ENCODE measurements at regions not wholly inside any gene's neighbourhood (a gene's known extent, or its start where the extent isn't known, plus 50 kb on each side); places are given as distances from the start of the nearest gene placed in this dataset.

DNA sequence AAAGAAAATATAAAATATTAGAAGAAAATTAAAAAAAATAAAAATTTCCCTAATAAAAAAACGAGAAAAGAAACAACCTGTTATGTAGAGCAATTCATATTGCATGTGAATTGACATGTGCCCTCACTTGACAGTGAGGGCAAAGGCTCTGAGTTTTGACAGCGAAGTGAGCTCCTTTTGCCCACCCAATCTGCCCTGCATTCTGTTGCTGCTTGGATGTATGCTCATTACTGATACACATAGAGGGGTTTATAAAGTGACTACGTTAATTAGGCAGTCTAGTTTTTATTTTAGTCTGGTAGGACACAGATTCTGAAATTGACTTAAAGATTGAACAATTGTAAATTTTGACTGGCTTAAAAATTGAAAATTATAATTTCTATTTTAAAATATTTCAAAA, 949.4 kb downstream of the TLE4 start:
- Mint-ChIP-seq H3K4me3 (no peak overlapping the region), H3K4me1 (ENCODE audit: low read depth) (no peaks in the 10 kb centered on the region), H3K27me3 (no peaks in the 10 kb centered on the region), H3K27ac (no peak overlapping the region), H3K36me3 (ENCODE audit: low read depth) (no peaks in the 10 kb centered on the region), H3K9me3 (peaks cover 19% of the 10 kb centered on the region)
- no peak for DNase-seq

DNA sequence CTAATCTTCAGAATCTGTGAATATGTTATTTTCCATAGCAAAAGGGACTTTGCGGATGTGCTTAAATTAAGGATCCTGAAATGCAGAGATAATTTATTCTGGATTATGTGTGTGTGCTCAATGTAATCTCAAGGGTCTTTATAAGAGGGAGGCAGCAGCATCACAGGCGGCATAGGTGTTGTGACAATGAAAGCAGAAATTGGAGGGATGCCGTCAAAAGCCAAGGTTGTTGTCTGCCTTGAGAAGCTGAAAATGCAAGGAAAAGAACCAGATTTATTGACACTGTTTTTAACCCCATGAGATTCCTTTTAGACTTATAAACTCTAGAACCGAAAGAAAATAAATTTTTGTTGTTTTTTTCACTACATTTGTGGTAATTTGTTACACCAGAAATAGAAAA, 948.5 kb downstream of the TLE4 start:
- H3K36me3 Mint-ChIP-seq (ENCODE audit: low read depth): no peaks in the 10 kb centered on the region
- H3K9me3 Mint-ChIP-seq: peaks cover 20% of the 10 kb centered on the region
- no peaks in the 10 kb centered on the region for H3K27me3 Mint-ChIP-seq
- no peak overlapping the region for H3K27ac Mint-ChIP-seq
- H3K4me3 Mint-ChIP-seq: no peak overlapping the region
- no peak for DNase-seq
- H3K4me1 Mint-ChIP-seq (ENCODE audit: low read depth): no peaks in the 10 kb centered on the region

DNA sequence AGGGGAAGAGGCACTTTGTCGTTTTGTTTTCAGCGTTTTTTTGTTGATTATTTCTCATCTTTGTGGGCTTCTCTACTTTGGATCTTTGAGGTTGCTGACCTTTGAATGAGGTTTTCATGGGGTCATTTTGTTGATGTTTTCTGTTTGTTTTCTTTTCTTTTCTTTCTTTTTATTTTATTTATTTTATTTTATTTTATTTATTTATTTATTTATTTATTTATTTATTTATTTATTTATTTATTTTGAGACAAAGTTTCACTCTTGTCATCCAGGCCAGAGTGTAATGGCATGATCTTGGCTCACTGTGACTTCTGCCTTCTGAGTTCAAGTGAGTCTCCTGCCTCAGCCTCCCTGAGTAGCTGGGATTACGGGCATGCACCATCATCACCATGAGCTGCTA, 946.7 kb downstream of the TLE4 start:
- DNase-seq: no peak
- peaks cover 20% of the 10 kb centered on the region for H3K9me3 Mint-ChIP-seq
- H3K27me3 Mint-ChIP-seq: no peaks in the 10 kb centered on the region
- no peak overlapping the region for H3K4me3 Mint-ChIP-seq
- no peaks in the 10 kb centered on the region for H3K36me3 Mint-ChIP-seq (ENCODE audit: low read depth)
- H3K27ac Mint-ChIP-seq: no peak overlapping the region
- no peaks in the 10 kb centered on the region for H3K4me1 Mint-ChIP-seq (ENCODE audit: low read depth)

DNA sequence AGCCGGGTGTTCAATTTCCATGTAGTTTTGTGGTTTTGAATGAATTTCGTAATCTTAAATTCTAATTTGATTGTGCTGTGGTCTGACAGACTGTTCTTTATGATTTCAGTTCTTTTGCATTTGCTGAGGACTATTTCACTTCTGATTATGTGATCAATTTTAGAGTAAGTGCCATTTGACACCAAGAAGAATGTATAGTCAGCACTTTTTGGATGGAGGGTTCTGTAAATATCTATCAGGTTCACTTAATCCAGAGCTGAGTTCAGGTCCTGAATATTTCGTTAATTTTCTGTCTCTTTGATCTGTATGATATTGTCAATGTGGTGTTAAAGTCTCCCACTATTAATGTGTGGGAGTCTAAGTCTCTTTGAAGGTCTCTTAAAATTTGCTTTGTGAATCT, 944.9 kb downstream of the TLE4 start:
- H3K27me3 Mint-ChIP-seq: no peaks in the 10 kb centered on the region
- H3K4me1 Mint-ChIP-seq (ENCODE audit: low read depth): no peaks in the 10 kb centered on the region
- H3K9me3 Mint-ChIP-seq: peaks cover 20% of the 10 kb centered on the region
- H3K36me3 Mint-ChIP-seq (ENCODE audit: low read depth): no peaks in the 10 kb centered on the region
- DNase-seq: no peak
- no peak overlapping the region for H3K4me3 Mint-ChIP-seq
- no peak overlapping the region for H3K27ac Mint-ChIP-seq

DNA sequence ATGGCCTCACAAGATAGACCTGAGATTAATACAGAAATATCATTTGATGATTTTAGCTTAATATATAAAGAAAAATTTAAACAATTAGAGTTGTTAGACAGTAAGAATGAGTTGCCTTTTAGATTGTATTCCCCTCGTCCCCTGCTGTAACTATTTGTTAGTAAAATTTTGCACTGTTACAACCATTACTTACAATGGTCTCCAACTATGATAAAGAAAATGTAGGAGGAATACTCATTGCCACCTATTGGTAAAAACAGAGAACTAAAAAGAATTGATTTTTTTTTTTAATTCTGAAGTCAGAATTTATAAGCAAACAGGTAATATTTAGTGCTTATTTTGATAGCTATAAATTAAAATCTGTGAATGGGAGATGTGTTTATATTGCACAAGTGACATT, 937.6 kb downstream of the TLE4 start:
- peaks cover 7% of the 10 kb centered on the region for H3K9me3 Mint-ChIP-seq
- H3K4me3 Mint-ChIP-seq: no peak overlapping the region
- no peak overlapping the region for H3K27ac Mint-ChIP-seq
- no peaks in the 10 kb centered on the region for H3K36me3 Mint-ChIP-seq (ENCODE audit: low read depth)
- no peaks in the 10 kb centered on the region for H3K4me1 Mint-ChIP-seq (ENCODE audit: low read depth)
- DNase-seq: no peak
- no peaks in the 10 kb centered on the region for H3K27me3 Mint-ChIP-seq

DNA sequence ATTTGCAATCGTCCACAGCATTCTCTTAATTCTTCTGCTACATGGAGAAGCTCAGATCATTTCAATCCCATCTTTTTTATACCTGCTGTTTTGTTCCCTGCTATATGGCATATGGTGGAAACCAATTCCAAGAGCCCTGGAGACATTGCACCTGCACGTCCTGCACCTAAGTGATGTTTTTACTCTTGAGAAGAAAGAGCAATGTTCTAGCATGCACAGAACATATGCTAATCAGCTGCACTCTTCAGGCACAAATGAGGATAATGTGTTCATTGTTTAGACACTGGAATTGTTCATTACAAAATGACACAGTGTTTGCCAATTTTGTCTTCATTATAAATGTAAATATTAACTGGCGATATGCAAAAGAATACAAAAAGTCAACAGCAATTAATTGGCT, 935.8 kb downstream of the TLE4 start:
- H3K9me3 Mint-ChIP-seq: peaks cover 2% of the 10 kb centered on the region
- no peak overlapping the region for H3K27ac Mint-ChIP-seq
- no peak overlapping the region for H3K4me3 Mint-ChIP-seq
- H3K36me3 Mint-ChIP-seq (ENCODE audit: low read depth): no peaks in the 10 kb centered on the region
- DNase-seq: no peak
- H3K4me1 Mint-ChIP-seq (ENCODE audit: low read depth): no peaks in the 10 kb centered on the region
- H3K27me3 Mint-ChIP-seq: no peaks in the 10 kb centered on the region

DNA sequence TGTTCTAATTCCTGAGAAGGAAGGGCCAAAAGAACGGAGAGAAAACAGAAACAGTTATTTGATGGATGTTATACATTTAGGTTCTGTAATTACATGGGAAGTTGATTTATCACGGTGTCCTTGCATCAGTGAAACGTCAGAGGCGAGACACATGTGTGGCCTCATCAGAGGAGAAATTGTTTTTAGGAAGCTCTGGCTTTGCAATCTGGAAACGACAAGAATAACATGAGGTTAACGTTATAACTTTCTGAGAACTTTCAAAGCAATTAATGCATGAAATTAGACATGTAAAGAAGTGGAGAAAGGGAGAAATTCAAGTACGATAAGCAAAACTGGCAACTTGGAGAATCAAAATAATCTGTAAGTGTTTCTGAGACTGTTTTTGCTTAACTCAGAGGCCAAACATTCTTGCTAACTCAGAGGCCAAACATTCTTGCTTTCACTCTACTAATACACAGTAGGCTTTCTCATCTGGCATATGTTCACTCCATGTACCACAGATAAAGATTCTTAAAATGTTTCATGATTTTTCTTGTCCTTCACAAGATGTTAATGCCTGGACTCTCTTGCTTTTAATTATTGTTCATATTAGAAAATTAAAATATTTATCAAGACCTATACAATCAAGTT, 933.0 kb downstream of the TLE4 start:
- no peak for DNase-seq
- Mint-ChIP-seq H3K9me3 (no peaks in the 10 kb centered on the region), H3K27me3 (no peaks in the 10 kb centered on the region), H3K27ac (no peak overlapping the region), H3K4me1 (ENCODE audit: low read depth) (no peaks in the 10 kb centered on the region), H3K4me3 (no peak overlapping the region), H3K36me3 (ENCODE audit: low read depth) (no peaks in the 10 kb centered on the region)

DNA sequence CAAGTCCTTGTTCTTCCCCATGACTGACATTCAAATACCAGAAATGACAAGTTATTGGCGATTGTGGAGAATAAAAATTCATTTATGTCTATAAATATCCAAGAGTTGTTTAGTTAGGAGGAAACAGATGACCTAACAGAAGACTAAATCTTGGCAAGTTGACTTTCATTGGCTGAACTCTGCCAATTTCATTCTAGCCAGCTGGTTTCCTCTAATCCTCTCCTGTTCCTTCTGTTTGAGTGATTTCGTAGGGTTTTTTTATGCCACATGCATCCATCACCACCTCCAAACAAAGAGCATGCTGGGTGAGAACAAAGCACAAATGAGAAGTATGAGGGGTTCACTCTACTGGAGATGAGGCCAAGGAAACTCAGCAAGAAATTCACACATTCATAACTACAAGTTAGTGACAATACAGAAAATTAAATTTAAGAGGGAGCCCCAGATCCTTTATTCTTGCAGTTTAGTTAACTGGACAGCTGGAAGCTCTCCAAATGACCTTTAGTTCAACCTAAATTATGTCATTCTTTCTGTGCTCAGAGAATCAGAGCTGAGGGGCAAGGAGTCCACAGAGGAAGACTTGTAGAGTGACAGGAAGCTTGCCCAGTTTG, 932.0 kb downstream of the TLE4 start:
- no peaks in the 10 kb centered on the region for H3K9me3 Mint-ChIP-seq
- no peaks in the 10 kb centered on the region for H3K4me1 Mint-ChIP-seq (ENCODE audit: low read depth)
- H3K27me3 Mint-ChIP-seq: no peaks in the 10 kb centered on the region
- no peak for DNase-seq
- no peaks in the 10 kb centered on the region for H3K36me3 Mint-ChIP-seq (ENCODE audit: low read depth)
- H3K27ac Mint-ChIP-seq: no peak overlapping the region
- H3K4me3 Mint-ChIP-seq: no peak overlapping the region

DNA sequence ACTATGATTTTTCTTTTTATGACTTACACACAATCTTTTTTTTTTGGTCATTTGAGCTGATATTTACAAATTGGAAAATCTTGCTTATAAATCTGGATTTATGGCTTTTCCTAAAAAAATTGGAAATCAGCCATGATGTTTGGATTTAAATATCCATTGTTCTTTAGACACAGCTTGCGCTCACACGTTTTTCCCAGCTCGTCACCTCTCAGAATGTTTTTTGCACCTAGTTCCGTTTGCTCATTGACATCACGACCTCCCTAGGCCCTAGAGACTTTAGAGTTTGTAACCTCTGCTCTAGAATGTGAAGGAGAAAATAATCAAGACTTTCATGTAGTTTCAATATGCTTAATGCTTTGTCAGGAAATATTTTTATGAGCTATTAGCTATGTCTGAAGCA, 930.5 kb downstream of the TLE4 start:
- no peak overlapping the region for H3K27ac Mint-ChIP-seq

DNA sequence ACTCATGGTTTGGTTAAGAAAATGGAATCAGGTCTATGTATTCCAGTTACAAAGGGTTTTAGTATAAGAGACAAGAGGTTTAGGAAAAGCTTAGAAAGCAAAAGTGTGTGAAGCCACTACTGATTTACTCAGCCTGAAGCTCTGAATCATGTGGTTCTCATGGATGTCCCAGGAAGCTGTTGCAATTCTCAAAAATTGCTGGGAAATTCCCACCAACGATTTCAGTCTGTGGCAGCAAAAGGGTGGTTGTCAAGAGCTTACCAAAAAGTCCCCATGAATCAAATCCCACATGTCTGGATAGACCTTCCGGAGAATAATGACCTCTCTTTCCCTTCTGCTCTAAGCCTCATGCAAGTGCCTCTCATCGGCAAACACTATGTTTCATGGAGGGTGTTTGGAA, 929.9 kb downstream of the TLE4 start:
- Mint-ChIP-seq H3K4me1 (ENCODE audit: low read depth) (no peaks in the 10 kb centered on the region), H3K36me3 (ENCODE audit: low read depth) (no peaks in the 10 kb centered on the region), H3K4me3 (no peak overlapping the region), H3K27ac (no peak overlapping the region), H3K9me3 (no peaks in the 10 kb centered on the region), H3K27me3 (no peaks in the 10 kb centered on the region)
- no peak for DNase-seq

More for the DNA sequence above, 930.5 kb downstream of the TLE4 start:
- no peak for DNase-seq
- Mint-ChIP-seq H3K36me3 (ENCODE audit: low read depth) (no peaks in the 10 kb centered on the region), H3K9me3 (no peaks in the 10 kb centered on the region), H3K4me3 (no peak overlapping the region), H3K4me1 (ENCODE audit: low read depth) (no peaks in the 10 kb centered on the region), H3K27me3 (no peaks in the 10 kb centered on the region)

DNA sequence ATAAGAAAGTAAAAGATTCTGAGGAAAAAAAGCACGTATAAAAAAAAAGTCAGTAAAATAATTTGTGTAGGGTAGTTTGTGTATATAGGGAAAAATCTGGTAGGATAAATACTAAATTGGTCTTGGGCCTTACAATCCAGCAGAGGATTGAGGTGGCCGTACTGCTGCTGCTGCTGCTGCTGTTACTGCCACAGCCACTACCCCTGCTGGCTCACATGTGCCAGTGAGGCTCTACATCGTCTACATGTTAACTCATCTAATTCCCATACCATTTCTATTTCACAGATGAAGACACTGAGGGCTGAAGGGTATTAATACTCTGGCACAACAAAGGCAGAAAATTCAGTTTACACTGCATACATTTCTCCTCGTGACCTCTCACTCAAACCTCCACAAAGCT, 928.5 kb downstream of the TLE4 start:
- DNase-seq: no peak

DNA sequence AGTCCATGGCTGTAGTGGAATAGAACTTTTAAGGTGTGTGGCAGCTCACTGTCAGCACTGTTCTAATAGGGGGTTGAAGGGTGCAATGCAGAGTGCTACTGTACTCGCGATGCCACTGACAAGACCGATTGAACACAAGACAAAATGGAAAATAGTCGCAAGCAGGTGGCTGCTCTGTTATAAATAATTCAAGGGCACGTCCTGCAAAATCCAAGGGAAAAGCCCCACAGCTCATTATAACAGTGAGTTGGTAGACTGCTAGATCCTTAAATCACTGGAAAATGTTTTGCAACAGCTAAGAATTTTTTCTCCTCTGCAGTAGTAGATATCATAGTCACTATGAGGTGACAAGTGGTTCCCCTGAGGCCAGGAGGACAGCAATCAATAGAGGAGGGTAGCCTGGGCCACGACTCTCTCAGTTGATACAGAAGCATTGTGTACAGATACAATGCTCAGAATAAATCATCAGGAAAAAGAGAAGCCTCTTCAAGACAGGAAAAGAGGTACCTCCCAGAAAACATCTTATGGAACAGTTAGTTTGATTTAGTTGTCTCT, 926.3 kb downstream of the TLE4 start:
- Mint-ChIP-seq H3K9me3 (peaks cover 5% of the 10 kb centered on the region), H3K27ac (no peak overlapping the region), H3K36me3 (ENCODE audit: low read depth) (no peaks in the 10 kb centered on the region), H3K27me3 (no peaks in the 10 kb centered on the region), H3K4me3 (no peak overlapping the region), H3K4me1 (ENCODE audit: low read depth) (no peaks in the 10 kb centered on the region)
- no peak for DNase-seq

More for the DNA sequence above, 928.5 kb downstream of the TLE4 start:
- Mint-ChIP-seq H3K4me3 (no peak overlapping the region), H3K27ac (no peak overlapping the region), H3K27me3 (no peaks in the 10 kb centered on the region), H3K4me1 (ENCODE audit: low read depth) (no peaks in the 10 kb centered on the region), H3K9me3 (peaks cover 3% of the 10 kb centered on the region), H3K36me3 (ENCODE audit: low read depth) (no peaks in the 10 kb centered on the region)

DNA sequence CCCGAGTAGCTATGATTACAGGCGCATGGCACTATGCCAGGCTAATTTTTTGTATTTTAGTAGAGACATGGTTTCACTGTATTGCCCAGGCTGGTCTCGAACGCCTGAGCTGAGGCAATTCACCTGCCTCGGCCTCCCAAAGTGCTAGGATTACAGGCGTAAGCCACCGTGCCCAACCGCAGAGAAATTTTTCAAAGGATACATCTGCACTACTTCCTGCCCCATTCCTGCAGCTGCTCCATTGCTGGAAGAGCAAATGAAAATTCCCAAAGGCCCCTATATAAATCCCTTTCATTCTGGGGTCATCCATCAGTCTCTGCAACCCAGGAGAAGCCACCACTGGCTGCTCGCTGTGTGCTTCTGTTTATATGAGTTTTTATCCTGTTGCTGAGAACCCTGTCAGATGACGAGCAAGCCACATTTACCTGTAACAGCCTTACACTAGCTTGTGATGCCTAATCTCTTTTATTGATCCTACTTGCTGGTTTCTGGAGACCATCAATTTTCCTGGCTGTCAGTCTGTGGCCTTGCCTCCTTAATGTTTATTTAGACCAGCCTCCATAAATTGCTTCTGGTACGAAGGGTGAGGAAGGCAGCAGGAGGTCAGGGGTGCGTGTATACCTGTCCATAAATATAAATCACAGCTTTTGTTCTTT, 925.3 kb downstream of the TLE4 start:
- Mint-ChIP-seq H3K27me3 (no peaks in the 10 kb centered on the region), H3K27ac (no peak overlapping the region), H3K4me1 (ENCODE audit: low read depth) (no peaks in the 10 kb centered on the region), H3K9me3 (peaks cover 5% of the 10 kb centered on the region), H3K36me3 (ENCODE audit: low read depth) (no peaks in the 10 kb centered on the region), H3K4me3 (no peak overlapping the region)
- no peak for DNase-seq

DNA sequence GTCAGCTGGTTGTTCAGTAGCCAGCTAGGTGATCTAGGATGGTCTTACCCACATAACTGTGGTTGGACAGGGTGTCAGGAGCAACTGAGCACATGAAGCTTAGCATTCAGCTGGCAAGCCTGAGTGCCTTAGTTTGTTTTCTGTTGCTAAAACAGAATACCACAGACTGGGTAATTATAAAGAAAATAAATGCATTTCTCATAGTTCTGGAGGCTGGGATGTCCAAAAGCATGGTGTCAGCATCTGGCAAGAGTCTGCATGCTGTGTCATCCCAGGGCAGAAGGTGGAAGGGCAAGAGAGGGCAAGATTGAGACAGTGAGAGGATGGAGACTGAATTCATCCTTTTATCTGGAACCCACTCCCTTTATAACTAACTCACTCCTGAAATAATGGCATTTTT, 921.5 kb downstream of the TLE4 start:
- H3K4me3 Mint-ChIP-seq: no peak overlapping the region

DNA sequence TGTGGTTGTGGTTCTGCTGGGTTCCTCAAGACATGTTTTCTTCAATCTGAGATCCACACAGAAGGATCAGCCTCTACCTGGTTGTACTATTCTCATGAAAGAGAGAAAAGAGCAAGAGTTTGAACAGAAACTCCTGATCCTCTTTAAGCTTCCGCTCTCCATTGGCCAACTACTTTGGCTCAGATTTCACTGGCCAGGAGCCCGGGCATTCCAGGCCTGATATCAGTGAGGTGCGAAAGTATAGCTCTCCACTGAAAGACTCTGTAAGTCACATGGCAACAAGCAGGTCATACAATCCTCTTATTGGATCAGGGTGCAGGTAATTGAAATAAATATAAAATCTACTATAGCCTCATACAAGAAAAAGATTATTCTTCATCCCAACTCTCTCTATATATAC, 920.5 kb downstream of the TLE4 start:
- DNase-seq: no peak
- Mint-ChIP-seq H3K9me3 (peaks cover 9% of the 10 kb centered on the region), H3K36me3 (ENCODE audit: low read depth) (no peaks in the 10 kb centered on the region), H3K4me3 (no peak overlapping the region), H3K27ac (no peak overlapping the region), H3K27me3 (no peaks in the 10 kb centered on the region), H3K4me1 (ENCODE audit: low read depth) (no peaks in the 10 kb centered on the region)

More for the DNA sequence above, 921.5 kb downstream of the TLE4 start:
- no peaks in the 10 kb centered on the region for H3K36me3 Mint-ChIP-seq (ENCODE audit: low read depth)
- no peaks in the 10 kb centered on the region for H3K4me1 Mint-ChIP-seq (ENCODE audit: low read depth)
- DNase-seq: no peak
- H3K27ac Mint-ChIP-seq: no peak overlapping the region
- H3K27me3 Mint-ChIP-seq: no peaks in the 10 kb centered on the region
- H3K9me3 Mint-ChIP-seq: peaks cover 9% of the 10 kb centered on the region
